ENCODE measurements at regions not wholly inside any gene's neighbourhood (a gene's known extent, or its start where the extent isn't known, plus 50 kb on each side); places are given as distances from the start of the nearest gene placed in this dataset.

- H3K9ac ChIP-seq (ENCODE audit: low read length) = no peak overlapping the region
- H3K4me1 ChIP-seq (ENCODE audit: insufficient read depth, low read length, severe bottlenecking) = no peaks in the 10 kb centered on the region
- no peaks in the 10 kb centered on the region for H3K9me2 ChIP-seq (ENCODE audit: low read depth, low read length)
- H3K27me3 ChIP-seq (ENCODE audit: insufficient read depth, low read length) = no peaks in the 10 kb centered on the region
- no peak overlapping the region for H3K4me3 ChIP-seq (ENCODE audit: low read depth, low read length, poor library complexity, severe bottlenecking)
- TF ChIP-seq CTCF (IDR thresholded peaks at IDR 0.05; ENCODE audit: low read length) (no peak), EZH2 (IDR thresholded peaks at IDR 0.05; ENCODE audit: borderline replicate concordance, low read length) (no peak)
- no peak overlapping the region for H3K27ac ChIP-seq (ENCODE audit: low read depth, low read length, poor library complexity, severe bottlenecking)
- no peaks in the 10 kb centered on the region for H3K79me2 ChIP-seq (ENCODE audit: insufficient read depth, low read length)
- no peaks in the 10 kb centered on the region for H3F3A ChIP-seq (ENCODE audit: insufficient read depth, low read length)
- no peaks in the 10 kb centered on the region for H3K9me3 ChIP-seq (ENCODE audit: low read length)
- H3K36me3 ChIP-seq (ENCODE audit: insufficient read depth, low read length) = no peaks in the 10 kb centered on the region
- H2AFZ ChIP-seq (ENCODE audit: low read length) = no peak overlapping the region
- H3K4me2 ChIP-seq (ENCODE audit: low read length) = no peak overlapping the region
- no peaks in the 10 kb centered on the region for H4K20me1 ChIP-seq (ENCODE audit: insufficient read depth, low read length)
These were observed 129.0 kb upstream of the RREB1 start for GRCh38 chr6:6978731-6979130.

- H3K79me2 ChIP-seq (ENCODE audit: insufficient read depth, low read length) = no peaks in the 10 kb centered on the region
- no peaks in the 10 kb centered on the region for H3K9me2 ChIP-seq (ENCODE audit: low read depth, low read length)
- H3K36me3 ChIP-seq (ENCODE audit: insufficient read depth, low read length) = no peaks in the 10 kb centered on the region
- H3K9ac ChIP-seq (ENCODE audit: low read length) = no peak overlapping the region
- no peak overlapping the region for H3K4me3 ChIP-seq (ENCODE audit: low read depth, low read length, poor library complexity, severe bottlenecking)
- H2AFZ ChIP-seq (ENCODE audit: low read length) = no peak overlapping the region
- no peak for TF ChIP-seq EZH2 (IDR thresholded peaks at IDR 0.05; ENCODE audit: borderline replicate concordance, low read length)
- TF ChIP-seq CTCF (IDR thresholded peaks at IDR 0.05; ENCODE audit: low read length) = no peak
- H3K9me3 ChIP-seq (ENCODE audit: low read length) = no peaks in the 10 kb centered on the region
- H4K20me1 ChIP-seq (ENCODE audit: insufficient read depth, low read length) = no peaks in the 10 kb centered on the region
- no peaks in the 10 kb centered on the region for H3K4me1 ChIP-seq (ENCODE audit: insufficient read depth, low read length, severe bottlenecking)
- H3F3A ChIP-seq (ENCODE audit: insufficient read depth, low read length) = no peaks in the 10 kb centered on the region
- H3K27ac ChIP-seq (ENCODE audit: low read depth, low read length, poor library complexity, severe bottlenecking) = no peak overlapping the region
- no peaks in the 10 kb centered on the region for H3K27me3 ChIP-seq (ENCODE audit: insufficient read depth, low read length)
- H3K4me2 ChIP-seq (ENCODE audit: low read length) = no peak overlapping the region
These were observed 126.7 kb upstream of the RREB1 start for GRCh38 chr6:6980999-6981597.

GRCh38 chr6:6981681-6982322, 126.0 kb upstream of the RREB1 start:
- H3K9me3 ChIP-seq (ENCODE audit: low read length) = no peaks in the 10 kb centered on the region
- no peak overlapping the region for H3K9ac ChIP-seq (ENCODE audit: low read length)
- H3K36me3 ChIP-seq (ENCODE audit: insufficient read depth, low read length) = no peaks in the 10 kb centered on the region
- TF ChIP-seq EZH2 (IDR thresholded peaks at IDR 0.05; ENCODE audit: borderline replicate concordance, low read length) = no peak
- no peak for TF ChIP-seq CTCF (IDR thresholded peaks at IDR 0.05; ENCODE audit: low read length)
- no peak overlapping the region for H3K4me2 ChIP-seq (ENCODE audit: low read length)
- no peak overlapping the region for H2AFZ ChIP-seq (ENCODE audit: low read length)
- H3K27me3 ChIP-seq (ENCODE audit: insufficient read depth, low read length) = no peaks in the 10 kb centered on the region
- H4K20me1 ChIP-seq (ENCODE audit: insufficient read depth, low read length) = no peaks in the 10 kb centered on the region
- no peaks in the 10 kb centered on the region for H3F3A ChIP-seq (ENCODE audit: insufficient read depth, low read length)
- H3K27ac ChIP-seq (ENCODE audit: low read depth, low read length, poor library complexity, severe bottlenecking) = no peak overlapping the region
- no peak overlapping the region for H3K4me3 ChIP-seq (ENCODE audit: low read depth, low read length, poor library complexity, severe bottlenecking)
- no peaks in the 10 kb centered on the region for H3K79me2 ChIP-seq (ENCODE audit: insufficient read depth, low read length)
- no peaks in the 10 kb centered on the region for H3K9me2 ChIP-seq (ENCODE audit: low read depth, low read length)
- H3K4me1 ChIP-seq (ENCODE audit: insufficient read depth, low read length, severe bottlenecking) = no peaks in the 10 kb centered on the region
